CD14-positive monocyte (primary cell): ENCODE measurements at regions not wholly inside any gene's neighbourhood (a gene's known extent, or its start where the extent isn't known, plus 50 kb on each side); places are given as distances from the start of the nearest gene placed in this dataset.
A peak's percentile ranks its signal among the peaks of the same experiment; 100 is the strongest.

Source experiments
- DNase-seq, 3 donors: peaks; one replicate each; pipeline ENCODE4 v3.0.0-alpha.2; 2011 to 2022
- H2AFZ ChIP-seq: 2 replicates; pipeline ENCODE4 v1.6.0; 2012; ENCODE audit warnings: mild to moderate bottlenecking, low read depth, low read length, inconsistent platforms; ENCODE audit not compliant: insufficient read depth, poor library complexity, severe bottlenecking
- H3K27ac ChIP-seq, 2 donors: 1 replicate in 1 of 2; 2 replicates in 1 of 2; pipeline ENCODE4 v1.5.1; 2012 to 2013; ENCODE audit warnings: low read length in 2 of 2, control low read depth in 1 of 2, inconsistent platforms in 1 of 2, low read depth in 1 of 2, mild to moderate bottlenecking in 1 of 2
- H3K27me3 ChIP-seq, 2 donors: one replicate each; pipeline versions ENCODE4 v1.6.0 to v1.6.1; 2011 to 2013; ENCODE audit warnings: low read length in 2 of 2; ENCODE audit not compliant: control insufficient read depth in 2 of 2, insufficient read depth in 2 of 2
- H3K36me3 ChIP-seq, 2 donors: replicated peaks in 1 of 2; 1 replicate in 1 of 2; 2 replicates in 1 of 2; pipeline versions ENCODE4 v1.5.1 to v1.6.1; 2012 to 2013; ENCODE audit warnings: low read length in 2 of 2, control low read depth in 1 of 2, inconsistent platforms in 1 of 2, mild to moderate bottlenecking in 1 of 2; ENCODE audit not compliant: insufficient read depth in 2 of 2, control insufficient read depth in 1 of 2
- H3K4me1 ChIP-seq, 2 donors: 1 replicate in 1 of 2; 2 replicates in 1 of 2; pipeline versions ENCODE4 v1.5.1 to v1.6.1; 2012 to 2013; ENCODE audit warnings: low read length in 2 of 2, control low read depth in 1 of 2, inconsistent platforms in 1 of 2, mild to moderate bottlenecking in 1 of 2, moderate library complexity in 1 of 2; ENCODE audit not compliant: insufficient read depth in 2 of 2, control insufficient read depth in 1 of 2
- H3K4me2 ChIP-seq: replicated peaks from 2 replicates; pipeline ENCODE3; 2012; ENCODE audit warnings: low read length, moderate library complexity, mild to moderate bottlenecking; ENCODE audit not compliant: poor library complexity, severe bottlenecking; ENCODE audit errors: extremely low read depth
- H3K4me3 ChIP-seq, 3 experiments: fragments of 200-600 bp in 1 of 3; sonication (generic) in 1 of 3; replicated peaks in 1 of 3; 1 replicate in 2 of 3; 2 replicates in 1 of 3; pipeline ENCODE4 v1.5.1; 2011 to 2013; ENCODE audit warnings: low read length in 3 of 3, mild to moderate bottlenecking in 3 of 3, control low read depth in 2 of 3, low read depth in 2 of 3, inconsistent platforms in 1 of 3, moderate library complexity in 1 of 3
- H3K79me2 ChIP-seq: 2 replicates; pipeline ENCODE4 v1.6.0; 2012; ENCODE audit warnings: mild to moderate bottlenecking, control low read depth, inconsistent platforms, low read length, moderate library complexity; ENCODE audit not compliant: insufficient read depth
- H3K9ac ChIP-seq: 2 replicates; pipeline ENCODE4 v1.6.0; 2017; ENCODE audit warnings: low read length, mild to moderate bottlenecking; ENCODE audit not compliant: insufficient read depth, poor library complexity, severe bottlenecking
- H3K9me3 ChIP-seq, 2 donors: replicated peaks in 1 of 2; 1 replicate in 1 of 2; 2 replicates in 1 of 2; pipeline versions ENCODE4 v1.5.1 to v1.6.1; 2012 to 2013; ENCODE audit warnings: low read length in 2 of 2, control low read depth in 1 of 2; ENCODE audit not compliant: control insufficient read depth in 1 of 2, insufficient read depth in 1 of 2
- H4K20me1 ChIP-seq: 2 replicates; pipeline ENCODE4 v1.6.0; 2012; ENCODE audit warnings: mild to moderate bottlenecking, low read length, control low read depth, moderate library complexity; ENCODE audit not compliant: insufficient read depth
- H3K27ac Mint-ChIP-seq, 7 donors: one replicate each; pipeline ENCODE4 v1.8.0; 2020; ENCODE audit warnings: mild to moderate bottlenecking in 7 of 7, mixed read lengths in 7 of 7, moderate library complexity in 6 of 7, inconsistent platforms in 2 of 7
- H3K27me3 Mint-ChIP-seq, 3 donors: one replicate each; pipeline ENCODE4 v1.8.0; 2021 to 2022; ENCODE audit warnings: low read depth in 3 of 3, mild to moderate bottlenecking in 3 of 3, mixed read lengths in 3 of 3, moderate library complexity in 3 of 3, inconsistent platforms in 1 of 3
- H3K36me3 Mint-ChIP-seq, 2 donors: one replicate each; pipeline ENCODE4 v1.8.0; 2020; ENCODE audit warnings: mixed read lengths in 2 of 2, inconsistent platforms in 1 of 2, mild to moderate bottlenecking in 1 of 2
- H3K4me1 Mint-ChIP-seq: one replicate; pipeline ENCODE4 v1.8.0; 2020; ENCODE audit warnings: mild to moderate bottlenecking, mixed read lengths
- H3K4me3 Mint-ChIP-seq, 2 donors: one replicate each; pipeline ENCODE4 v1.8.0; 2020; ENCODE audit warnings: mild to moderate bottlenecking in 2 of 2, mixed read lengths in 2 of 2, moderate library complexity in 1 of 2
- H3K9me3 Mint-ChIP-seq, 7 donors: one replicate each; pipeline ENCODE4 v1.8.0; 2020 to 2022; ENCODE audit warnings: mixed read lengths in 7 of 7, mild to moderate bottlenecking in 6 of 7, moderate library complexity in 6 of 7, inconsistent platforms in 2 of 7
- CTCF ChIP-seq: fragments of 200-600 bp; IDR thresholded peaks from one replicate; pipeline ENCODE4 v1.8.0; 2022; ENCODE audit warnings: antibody characterized with exemption, mild to moderate bottlenecking
- WGBS: methylation state at CpG from one replicate; pipeline ENCODE4 v1.1.5; 2013; ENCODE audit warnings: missing lambda C conversion rate; ENCODE audit not compliant: insufficient coverage; 5-methylcytosine and 5-hydroxymethylcytosine counted together
- intact Hi-C, 2 donors: fragments of 100-400 bp; cut with micrococcal nuclease; formaldehyde crosslinking; loops; one replicate each; pipeline versions ENCODE4 v1.15.0 to v1.15.1; 2023

DNA sequence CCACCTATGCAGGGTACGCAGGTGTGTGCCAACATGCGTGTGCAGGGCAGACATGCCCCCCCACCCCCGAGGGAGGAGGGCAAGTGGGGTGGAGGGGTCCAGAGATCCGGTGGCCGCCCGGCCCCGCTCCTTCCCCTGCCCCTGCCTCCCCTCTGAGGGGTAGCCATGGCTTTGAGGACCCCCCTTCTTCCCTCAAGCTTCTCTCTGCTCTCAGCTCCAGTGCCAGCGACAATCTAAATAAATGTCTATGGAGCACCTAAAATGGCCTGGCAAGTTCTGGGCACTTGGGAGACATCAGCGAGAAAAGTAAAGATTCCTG is 91.9 kb downstream of the ZFP36L2 start:
- TF ChIP-seq CTCF, result no peak
- Histone ChIP-seq H3K27me3 (no peaks in the 10 kb centered on the region), H3K4me2 (peak overlapping the region; percentile 68), H4K20me1 (no peaks in the 10 kb centered on the region), H3K79me2 (peaks cover 15% of the 10 kb centered on the region), H2AFZ (peak overlapping the region; percentile 31), H3K4me3 (no peak overlapping the region), H3K36me3 (no peaks in the 10 kb centered on the region), H3K27ac (peak overlapping the region; percentile 92 to 96), H3K4me1 (peaks cover 82 to 88% of the 10 kb centered on the region in 2 donors), H3K9me3 (no peaks in the 10 kb centered on the region), H3K9ac (peak overlapping the region; percentile 29)
- H3K4me3 Mint-ChIP-seq, result no peak overlapping the region
- no peak for DNase-seq
- intact Hi-C loops, result loop anchor here (5.0 kb wide), 3 partner anchors 37 to 403 kb away; partner anchors contain the start of gene ZFP36L2 (in 1 of the 2)
- WGBS, result 52% methylated on average over 3 of the region's 9 CpGs
- H3K36me3 Mint-ChIP-seq, result peaks cover 0 to 3% of the 10 kb centered on the region in 2 donors
- H3K27me3 Mint-ChIP-seq, result peaks cover 0 to 2% (median 0%) of the 10 kb centered on the region in 3 donors
- H3K9me3 Mint-ChIP-seq, result peaks cover 0 to 2% (median 0%) of the 10 kb centered on the region in 7 donors
- peak overlapping the region; percentile 92 to 99 (median 97) for H3K27ac Mint-ChIP-seq
- peaks cover 92% of the 10 kb centered on the region for H3K4me1 Mint-ChIP-seq

GRCh38 chr2:43133708-43134570 is 92.5 kb downstream of the ZFP36L2 start:
- Mint-ChIP-seq H3K9me3 (peaks cover 0 to 2% (median 0%) of the 10 kb centered on the region in 7 donors), H3K4me3 (peak overlapping the region in 1 of 2 donors; percentile 78), H3K4me1 (peaks cover 94% of the 10 kb centered on the region), H3K36me3 (no peaks in the 10 kb centered on the region), H3K27ac (peak overlapping the region; percentile 92 to 99 (median 97)), H3K27me3 (peaks cover 0 to 2% (median 0%) of the 10 kb centered on the region in 3 donors)
- H3K27me3 ChIP-seq, result no peaks in the 10 kb centered on the region
- no peaks in the 10 kb centered on the region for H4K20me1 ChIP-seq
- H3K36me3 ChIP-seq, result no peaks in the 10 kb centered on the region
- peak overlapping the region; percentile 31 for H2AFZ ChIP-seq
- WGBS, result under 1% methylated on average over 14 of the region's 21 CpGs
- peaks cover 18% of the 10 kb centered on the region for H3K79me2 ChIP-seq
- TF ChIP-seq CTCF, result no peak
- intact Hi-C loops, result loop anchor here (1.0 to 5.0 kb wide), 4 partner anchors 24 to 403 kb away; partner anchors contain the start of gene ZFP36L2 (in 1 of the 2)
- peak; percentile 49 to 69 (median 56) for DNase-seq
- H3K4me3 ChIP-seq, result peak overlapping the region in 1 of 3 experiments; percentile 65
- no peaks in the 10 kb centered on the region for H3K9me3 ChIP-seq
- peak overlapping the region; percentile 28 for H3K9ac ChIP-seq
- H3K4me1 ChIP-seq, result peaks cover 88% of the 10 kb centered on the region in 2 donors
- H3K27ac ChIP-seq, result peak overlapping the region; percentile 92 to 96
- peak overlapping the region; percentile 68 for H3K4me2 ChIP-seq
